ENCODE measurements at regions not wholly inside any gene's neighbourhood (a gene's known extent, or its start where the extent isn't known, plus 50 kb on each side); places are given as distances from the start of the nearest gene placed in this dataset.

- no peak for TF ChIP-seq CHD7 (IDR thresholded peaks at IDR 0.05; ENCODE audit: low read depth, low read length)
- no peak for TF ChIP-seq MED1 (CRISPR knock-in tag; IDR thresholded peaks at IDR 0.05; ENCODE audit: borderline replicate concordance)
- no peak for TF ChIP-seq RBM17 (IDR thresholded peaks at IDR 0.05; ENCODE audit: borderline replicate concordance, low read depth, low read length)
- TF ChIP-seq CTBP1 (IDR thresholded peaks at IDR 0.05; ENCODE audit: borderline replicate concordance): no peak
Observed at GRCh38 chr21:30072496-30072895, 94.1 kb downstream of the CLDN17 start (continued).

Measured in K562 (cell line).